Loucy (cell line): ENCODE measurements at regions not wholly inside any gene's neighbourhood (a gene's known extent, or its start where the extent isn't known, plus 50 kb on each side); places are given as distances from the start of the nearest gene placed in this dataset.

Experiments
- H2AFZ ChIP-seq: fragments of 200-600 bp; sonication (generic); 2 replicates; pipeline ENCODE4 v1.6.0; 2016; ENCODE audit warnings: antibody characterized with exemption, mild to moderate bottlenecking, low read length, moderate library complexity
- H3F3A ChIP-seq: fragments of 200-600 bp; 2 replicates; pipeline ENCODE4 v1.6.0; 2016; ENCODE audit warnings: antibody characterized with exemption, low read depth, mild to moderate bottlenecking
- H3K27me3 ChIP-seq: fragments of 200-600 bp; sonication (generic); 2 replicates; pipeline ENCODE4 v1.6.1; 2014; ENCODE audit warnings: low read length, mild to moderate bottlenecking; ENCODE audit not compliant: insufficient read depth, poor library complexity, severe bottlenecking
- H3K36me3 ChIP-seq: fragments of 200-600 bp; sonication (generic); 2 replicates; pipeline ENCODE4 v1.6.1; 2016; ENCODE audit warnings: low read length; ENCODE audit not compliant: insufficient read depth
- H3K4me1 ChIP-seq: fragments of 200-600 bp; sonication (generic); 2 replicates; pipeline ENCODE4 v1.5.1; 2014; ENCODE audit warnings: low read length, mild to moderate bottlenecking; ENCODE audit not compliant: insufficient read depth, poor library complexity, severe bottlenecking
- H3K4me2 ChIP-seq: fragments of 200-600 bp; sonication (generic); 2 replicates; pipeline ENCODE4 v1.6.0; 2014; ENCODE audit warnings: antibody characterized with exemption, low read length, low read depth, mild to moderate bottlenecking; ENCODE audit not compliant: poor library complexity, severe bottlenecking
- H3K4me3 ChIP-seq: fragments of 200-600 bp; sonication (generic); 2 replicates; pipeline ENCODE4 v1.5.1; 2014; ENCODE audit warnings: low read length, mild to moderate bottlenecking, mixed read lengths; ENCODE audit not compliant: poor library complexity, severe bottlenecking
- H3K79me2 ChIP-seq: fragments of 200-600 bp; sonication (generic); 2 replicates; pipeline ENCODE4 v1.6.1; 2014; ENCODE audit warnings: low read length; ENCODE audit not compliant: insufficient read depth
- H3K9ac ChIP-seq: fragments of 200-600 bp; sonication (generic); 2 replicates; pipeline ENCODE4 v1.6.0; 2014; ENCODE audit warnings: mild to moderate bottlenecking, low read depth, low read length, moderate library complexity; ENCODE audit not compliant: poor library complexity, severe bottlenecking
- H3K9me2 ChIP-seq: fragments of 200-600 bp; sonication (generic); replicated peaks from 2 replicates; pipeline ENCODE4 v1.6.1; 2016; ENCODE audit warnings: low read depth, low read length, mixed read lengths
- H3K9me3 ChIP-seq: fragments of 200-600 bp; sonication (generic); 2 replicates; pipeline ENCODE4 v1.6.1; 2014; ENCODE audit warnings: mild to moderate bottlenecking, antibody characterized with exemption, low read length, low read depth; ENCODE audit not compliant: insufficient read depth
- H4K20me1 ChIP-seq: fragments of 200-600 bp; sonication (generic); 2 replicates; pipeline ENCODE4 v1.6.0; 2014; ENCODE audit warnings: antibody characterized with exemption, low read length, mild to moderate bottlenecking; ENCODE audit not compliant: insufficient read depth, poor library complexity, severe bottlenecking
- CTCF ChIP-seq: fragments of 200-600 bp; sonication (generic); conservative IDR thresholded peaks from 2 replicates; pipeline ENCODE4 v1.5.1; 2014; ENCODE audit warnings: mild to moderate bottlenecking, antibody characterized with exemption, low read length
- EZH2phosphoT487 ChIP-seq: fragments of 200-600 bp; IDR thresholded peaks from 2 replicates; pipeline ENCODE4 v1.6.1; 2018; ENCODE audit warnings: antibody characterized with exemption, mild to moderate bottlenecking, moderate library complexity, borderline replicate concordance

DNA sequence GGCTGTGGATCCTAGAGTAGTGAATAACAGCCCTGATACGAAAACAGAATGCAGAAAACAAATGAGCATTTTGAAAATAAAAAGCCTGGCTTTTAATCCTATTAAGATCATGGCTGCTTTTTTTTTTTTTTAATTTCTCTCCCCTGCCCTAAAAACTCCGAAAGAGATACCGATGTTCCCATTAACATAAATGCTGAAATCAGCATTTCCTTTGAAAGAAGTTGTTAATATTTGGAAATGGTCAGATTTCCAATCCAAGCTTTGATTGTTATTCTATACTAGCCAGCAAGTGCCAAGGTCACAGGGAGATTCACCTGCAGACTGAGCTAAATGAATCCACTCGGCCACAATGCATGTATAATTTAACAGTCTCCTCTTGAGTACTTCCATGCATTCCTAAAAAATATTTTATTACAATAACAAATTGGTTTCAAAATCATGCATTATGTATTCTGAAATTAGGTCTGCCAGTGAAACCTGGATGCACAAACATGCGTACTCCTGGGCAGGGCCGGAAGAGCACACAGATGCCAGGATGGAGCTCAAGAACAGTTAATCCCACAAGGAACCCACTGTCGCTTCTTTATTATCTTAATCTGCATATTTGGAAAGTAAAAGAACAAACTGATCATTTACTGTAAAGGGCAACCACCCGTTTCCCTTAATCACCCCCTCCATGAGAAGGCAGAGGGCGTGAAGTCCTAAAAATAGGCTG is 521.5 kb upstream of the ZFHX3 start:
- TF ChIP-seq CTCF (no peak), EZH2phosphoT487 (no peak)
- H3K4me3 ChIP-seq = no peak overlapping the region
- no peaks in the 10 kb centered on the region for H3K4me1 ChIP-seq
- H3F3A ChIP-seq = no peaks in the 10 kb centered on the region
- no peak overlapping the region for H3K4me2 ChIP-seq
- no peaks in the 10 kb centered on the region for H3K9me3 ChIP-seq
- no peaks in the 10 kb centered on the region for H3K27me3 ChIP-seq
- no peaks in the 10 kb centered on the region for H3K9me2 ChIP-seq
- no peaks in the 10 kb centered on the region for H3K36me3 ChIP-seq
- H4K20me1 ChIP-seq = no peaks in the 10 kb centered on the region
- no peak overlapping the region for H2AFZ ChIP-seq
- no peak overlapping the region for H3K9ac ChIP-seq
- no peaks in the 10 kb centered on the region for H3K79me2 ChIP-seq

DNA sequence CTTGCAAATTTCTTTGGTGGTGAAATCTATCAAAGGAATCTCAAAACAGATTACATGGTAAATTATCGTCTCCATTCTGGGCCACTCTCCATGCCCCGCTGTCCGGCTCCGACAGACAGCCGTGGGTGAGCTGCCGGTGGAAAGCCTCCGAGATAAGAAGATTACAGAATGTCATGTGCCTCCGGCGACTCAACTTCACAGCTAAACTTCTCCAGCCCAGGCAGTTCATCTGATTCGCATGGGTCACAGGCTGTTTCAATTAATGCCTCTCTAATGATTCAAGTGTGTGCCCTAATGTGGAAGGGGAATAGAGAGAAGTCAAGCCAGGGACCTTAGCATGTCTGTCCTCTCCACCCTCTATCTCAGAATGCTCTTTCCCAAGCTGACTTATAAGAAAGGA is 520.8 kb upstream of the ZFHX3 start:
- TF ChIP-seq EZH2phosphoT487 (no peak), CTCF (no peak)
- no peaks in the 10 kb centered on the region for H3K9me3 ChIP-seq
- no peak overlapping the region for H3K9ac ChIP-seq
- no peaks in the 10 kb centered on the region for H3F3A ChIP-seq
- H2AFZ ChIP-seq = no peak overlapping the region
- no peak overlapping the region for H3K4me3 ChIP-seq
- no peak overlapping the region for H3K4me2 ChIP-seq
- H3K4me1 ChIP-seq = no peaks in the 10 kb centered on the region
- H3K79me2 ChIP-seq = no peaks in the 10 kb centered on the region
- H3K27me3 ChIP-seq = no peaks in the 10 kb centered on the region
- H4K20me1 ChIP-seq = no peaks in the 10 kb centered on the region
- H3K36me3 ChIP-seq = no peaks in the 10 kb centered on the region
- H3K9me2 ChIP-seq = no peaks in the 10 kb centered on the region

- H3K79me2 ChIP-seq = no peaks in the 10 kb centered on the region
- H3K9me2 ChIP-seq = no peaks in the 10 kb centered on the region
- no peak overlapping the region for H3K9ac ChIP-seq
- no peaks in the 10 kb centered on the region for H3K9me3 ChIP-seq
- H4K20me1 ChIP-seq = no peaks in the 10 kb centered on the region
- H2AFZ ChIP-seq = 0 out of 2 replicates have a peak overlapping the region, but pooled peaks have one; percentile 23
- no peaks in the 10 kb centered on the region for H3K4me1 ChIP-seq
- no peak overlapping the region for H3K4me3 ChIP-seq
- H3F3A ChIP-seq = no peaks in the 10 kb centered on the region
- H3K36me3 ChIP-seq = no peaks in the 10 kb centered on the region
- H3K4me2 ChIP-seq = no peak overlapping the region
- H3K27me3 ChIP-seq = no peaks in the 10 kb centered on the region
- TF ChIP-seq EZH2phosphoT487 (no peak), CTCF (no peak)
Observed at GRCh38 chr16:73565925-73566324, 518.0 kb upstream of the ZFHX3 start.
